ENCODE measurements at regions not wholly inside any gene's neighbourhood (a gene's known extent, or its start where the extent isn't known, plus 50 kb on each side); places are given as distances from the start of the nearest gene placed in this dataset.

- no peak for TF ChIP-seq CTCF (IDR thresholded peaks at IDR 0.05; ENCODE audit: extremely low read depth, insufficient read depth, missing control alignments)
- no peak for DNase-seq (ENCODE audit: low spot score)
- in situ Hi-C loops (cut with MboI; ENCODE audit: low pct_unique_long_range_greater_than_20kb, low sequenced_read_pairs, unreplicated experiment) = no loop called here
Measured at GRCh38 chr10:125341611-125342010, 181.2 kb upstream of the CTBP2 start.

GRCh38 chr10:125340903-125341302, 180.5 kb upstream of the CTBP2 start:
- TF ChIP-seq CTCF (IDR thresholded peaks at IDR 0.05; ENCODE audit: extremely low read depth, insufficient read depth, missing control alignments) = no peak
- DNase-seq (ENCODE audit: low spot score) = no peak
- in situ Hi-C loops (cut with MboI; ENCODE audit: low pct_unique_long_range_greater_than_20kb, low sequenced_read_pairs, unreplicated experiment) = no loop called here

- no peak for DNase-seq (ENCODE audit: low spot score)
- TF ChIP-seq CTCF (IDR thresholded peaks at IDR 0.05; ENCODE audit: extremely low read depth, insufficient read depth, missing control alignments) = no peak
- in situ Hi-C loops (cut with MboI; ENCODE audit: low pct_unique_long_range_greater_than_20kb, low sequenced_read_pairs, unreplicated experiment) = no loop called here
Measured at GRCh38 chr10:125337510-125337909, 177.1 kb upstream of the CTBP2 start.

- TF ChIP-seq CTCF (IDR thresholded peaks at IDR 0.05; ENCODE audit: extremely low read depth, insufficient read depth, missing control alignments) = no peak
- in situ Hi-C loops (cut with MboI; ENCODE audit: low pct_unique_long_range_greater_than_20kb, low sequenced_read_pairs, unreplicated experiment) = no loop called here
- no peak for DNase-seq (ENCODE audit: low spot score)
Measured at GRCh38 chr10:125334545-125334944, 174.2 kb upstream of the CTBP2 start.

GRCh38 chr10:125333769-125334168, 173.4 kb upstream of the CTBP2 start:
- in situ Hi-C loops (cut with MboI; ENCODE audit: low pct_unique_long_range_greater_than_20kb, low sequenced_read_pairs, unreplicated experiment) = no loop called here
- no peak for DNase-seq (ENCODE audit: low spot score)

GRCh38 chr10:125333209-125333591, 172.8 kb upstream of the CTBP2 start:
- no peak for TF ChIP-seq CTCF (IDR thresholded peaks at IDR 0.05; ENCODE audit: extremely low read depth, insufficient read depth, missing control alignments)
- in situ Hi-C loops (cut with MboI; ENCODE audit: low pct_unique_long_range_greater_than_20kb, low sequenced_read_pairs, unreplicated experiment) = no loop called here
- no peak for DNase-seq (ENCODE audit: low spot score)

More at GRCh38 chr10:125333769-125334168, 173.4 kb upstream of the CTBP2 start:
- no peak for TF ChIP-seq CTCF (IDR thresholded peaks at IDR 0.05; ENCODE audit: extremely low read depth, insufficient read depth, missing control alignments)
